ENCODE measurements at regions not wholly inside any gene's neighbourhood (a gene's known extent, or its start where the extent isn't known, plus 50 kb on each side); places are given as distances from the start of the nearest gene placed in this dataset.

DNA sequence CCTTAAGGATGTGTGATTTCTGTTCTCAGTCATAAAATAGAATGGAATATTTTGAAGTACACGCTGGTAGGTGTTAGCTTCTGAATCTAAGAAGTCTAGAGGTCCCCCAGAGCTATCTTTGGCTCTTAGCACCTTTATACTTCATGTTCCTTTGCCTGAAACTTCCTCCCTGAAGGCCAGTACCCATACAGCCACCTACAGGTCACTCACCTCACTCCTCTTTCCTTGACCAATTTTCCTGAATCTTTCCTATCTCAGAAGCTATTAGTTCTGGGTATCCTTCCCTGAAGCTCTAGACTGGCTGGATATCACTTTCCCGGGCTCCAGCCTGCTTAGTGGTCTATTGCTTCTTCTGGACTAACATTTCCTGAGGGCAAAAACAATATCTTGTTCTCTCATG, 93.4 kb upstream of the EDNRB start:
- H3K9me2 ChIP-seq (replicated peaks; ENCODE audit: control insufficient read depth, low read length) = no peaks in the 10 kb centered on the region
- H4K20me1 ChIP-seq (ENCODE audit: control insufficient read depth, insufficient read depth, low read depth, low read length) = no peaks in the 10 kb centered on the region
- H3K27me3 ChIP-seq (ENCODE audit: control insufficient read depth, low read length) = no peaks in the 10 kb centered on the region
- no peaks in the 10 kb centered on the region for H3K9me3 ChIP-seq (ENCODE audit: control insufficient read depth, insufficient read depth, low read length)
- no peaks in the 10 kb centered on the region for H3F3A ChIP-seq (ENCODE audit: control insufficient read depth, insufficient read depth)
- no peak overlapping the region for H3K27ac ChIP-seq (ENCODE audit: low read depth, low read length)
- TF ChIP-seq EZH2phosphoT487 (IDR thresholded peaks at IDR 0.05; ENCODE audit: borderline replicate concordance, low read length) = no peak
- TF ChIP-seq, protein P1, sequence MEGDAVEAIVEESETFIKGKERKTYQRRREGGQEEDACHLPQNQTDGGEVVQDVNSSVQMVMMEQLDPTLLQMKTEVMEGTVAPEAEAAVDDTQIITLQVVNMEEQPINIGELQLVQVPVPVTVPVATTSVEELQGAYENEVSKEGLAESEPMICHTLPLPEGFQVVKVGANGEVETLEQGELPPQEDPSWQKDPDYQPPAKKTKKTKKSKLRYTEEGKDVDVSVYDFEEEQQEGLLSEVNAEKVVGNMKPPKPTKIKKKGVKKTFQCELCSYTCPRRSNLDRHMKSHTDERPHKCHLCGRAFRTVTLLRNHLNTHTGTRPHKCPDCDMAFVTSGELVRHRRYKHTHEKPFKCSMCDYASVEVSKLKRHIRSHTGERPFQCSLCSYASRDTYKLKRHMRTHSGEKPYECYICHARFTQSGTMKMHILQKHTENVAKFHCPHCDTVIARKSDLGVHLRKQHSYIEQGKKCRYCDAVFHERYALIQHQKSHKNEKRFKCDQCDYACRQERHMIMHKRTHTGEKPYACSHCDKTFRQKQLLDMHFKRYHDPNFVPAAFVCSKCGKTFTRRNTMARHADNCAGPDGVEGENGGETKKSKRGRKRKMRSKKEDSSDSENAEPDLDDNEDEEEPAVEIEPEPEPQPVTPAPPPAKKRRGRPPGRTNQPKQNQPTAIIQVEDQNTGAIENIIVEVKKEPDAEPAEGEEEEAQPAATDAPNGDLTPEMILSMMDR (IDR thresholded peaks at IDR 0.05; ENCODE audit: low read depth, low read length, poor library complexity, severe bottlenecking) = no peak
- no peaks in the 10 kb centered on the region for H3K79me2 ChIP-seq (ENCODE audit: control insufficient read depth, low read length)
- H3K4me3 ChIP-seq (ENCODE audit: low read length) = no peak overlapping the region
- H3K4me1 ChIP-seq (ENCODE audit: control insufficient read depth, low read length) = no peaks in the 10 kb centered on the region
- no peaks in the 10 kb centered on the region for H3K36me3 ChIP-seq (ENCODE audit: control insufficient read depth, low read length)
- no peak overlapping the region for H3K4me2 ChIP-seq (ENCODE audit: low read length)

DNA sequence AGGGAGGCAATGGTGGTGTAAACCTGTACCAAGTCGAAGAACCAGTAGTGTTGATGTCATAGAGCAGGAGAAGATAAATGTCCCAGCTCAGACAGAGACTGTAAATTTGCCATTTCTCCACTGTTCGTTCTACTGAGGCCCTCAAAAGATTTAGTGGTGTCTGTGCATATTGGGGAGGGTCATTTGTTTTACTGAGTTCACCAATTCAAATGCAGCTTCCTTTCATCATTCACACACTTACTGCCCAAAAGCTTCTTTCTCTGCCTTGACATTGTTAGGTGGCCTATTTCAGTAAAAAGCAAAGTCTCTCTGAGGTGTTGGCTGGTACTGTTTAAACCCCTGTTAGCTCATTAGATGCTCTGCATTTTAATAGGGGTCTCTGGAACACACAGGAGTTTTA, 86.2 kb upstream of the EDNRB start:
- H3K4me2 ChIP-seq (ENCODE audit: low read length) = no peak overlapping the region
- H3K9me3 ChIP-seq (ENCODE audit: control insufficient read depth, insufficient read depth, low read length) = no peaks in the 10 kb centered on the region
- H3K27ac ChIP-seq (ENCODE audit: low read depth, low read length) = no peak overlapping the region
- no peaks in the 10 kb centered on the region for H3K36me3 ChIP-seq (ENCODE audit: control insufficient read depth, low read length)
- H4K20me1 ChIP-seq (ENCODE audit: control insufficient read depth, insufficient read depth, low read depth, low read length) = no peaks in the 10 kb centered on the region
- no peaks in the 10 kb centered on the region for H3K9me2 ChIP-seq (replicated peaks; ENCODE audit: control insufficient read depth, low read length)
- H3K79me2 ChIP-seq (ENCODE audit: control insufficient read depth, low read length) = no peaks in the 10 kb centered on the region
- H3K27me3 ChIP-seq (ENCODE audit: control insufficient read depth, low read length) = no peaks in the 10 kb centered on the region
- no peaks in the 10 kb centered on the region for H3F3A ChIP-seq (ENCODE audit: control insufficient read depth, insufficient read depth)
- no peak for TF ChIP-seq EZH2phosphoT487 (IDR thresholded peaks at IDR 0.05; ENCODE audit: borderline replicate concordance, low read length)
- TF ChIP-seq, protein P1 (IDR thresholded peaks at IDR 0.05; ENCODE audit: low read depth, low read length, poor library complexity, severe bottlenecking) = no peak
- no peaks in the 10 kb centered on the region for H3K4me1 ChIP-seq (ENCODE audit: control insufficient read depth, low read length)
- H3K4me3 ChIP-seq (ENCODE audit: low read length) = no peak overlapping the region

DNA sequence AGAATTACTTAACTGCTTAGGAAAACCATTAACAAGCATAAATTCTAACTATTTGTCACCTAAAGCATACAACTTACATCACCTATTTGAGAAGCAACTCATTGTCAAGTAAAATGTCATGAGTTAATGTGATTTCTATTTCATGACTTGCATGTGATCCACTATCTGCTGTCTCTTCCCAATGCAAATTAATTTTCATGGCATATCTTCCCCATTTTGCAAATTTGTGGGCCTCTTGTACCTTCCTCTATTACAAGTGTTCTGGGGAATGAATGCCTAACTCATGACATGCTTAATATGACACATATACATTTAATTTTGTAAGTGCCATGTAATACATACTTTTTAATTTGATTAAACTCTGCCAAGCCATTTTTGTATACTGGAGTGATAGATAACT, 81.1 kb upstream of the EDNRB start:
- H3K4me3 ChIP-seq (ENCODE audit: low read length) = no peak overlapping the region
- H3K27me3 ChIP-seq (ENCODE audit: control insufficient read depth, low read length) = no peaks in the 10 kb centered on the region
- H3K9me3 ChIP-seq (ENCODE audit: control insufficient read depth, insufficient read depth, low read length) = no peaks in the 10 kb centered on the region
- no peak overlapping the region for H3K27ac ChIP-seq (ENCODE audit: low read depth, low read length)
- no peak overlapping the region for H3K4me2 ChIP-seq (ENCODE audit: low read length)
- no peaks in the 10 kb centered on the region for H3K4me1 ChIP-seq (ENCODE audit: control insufficient read depth, low read length)
- H3K9me2 ChIP-seq (replicated peaks; ENCODE audit: control insufficient read depth, low read length) = no peaks in the 10 kb centered on the region
- TF ChIP-seq, protein P1 (IDR thresholded peaks at IDR 0.05; ENCODE audit: low read depth, low read length, poor library complexity, severe bottlenecking) = no peak
- TF ChIP-seq EZH2phosphoT487 (IDR thresholded peaks at IDR 0.05; ENCODE audit: borderline replicate concordance, low read length) = no peak
- no peaks in the 10 kb centered on the region for H3K36me3 ChIP-seq (ENCODE audit: control insufficient read depth, low read length)
- no peaks in the 10 kb centered on the region for H3F3A ChIP-seq (ENCODE audit: control insufficient read depth, insufficient read depth)
- H3K79me2 ChIP-seq (ENCODE audit: control insufficient read depth, low read length) = no peaks in the 10 kb centered on the region
- no peaks in the 10 kb centered on the region for H4K20me1 ChIP-seq (ENCODE audit: control insufficient read depth, insufficient read depth, low read depth, low read length)

DNA sequence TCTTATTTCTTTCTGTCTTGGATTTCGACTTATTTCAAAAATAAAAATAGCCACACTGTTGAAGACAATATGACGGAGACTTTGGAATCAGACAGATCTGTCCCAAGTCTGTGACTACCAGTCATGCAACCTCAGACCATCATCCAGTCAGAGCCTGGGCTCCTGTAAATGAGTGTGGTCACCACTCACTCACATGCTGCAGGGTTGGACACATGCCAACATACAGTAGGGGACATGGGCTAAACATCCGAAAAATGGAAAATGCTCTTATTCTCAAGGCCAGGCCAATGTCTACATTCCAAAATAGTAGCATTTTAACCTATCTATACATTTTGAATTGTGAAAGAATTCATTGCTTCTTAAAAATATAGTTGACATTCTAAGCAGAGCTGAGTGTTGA, 75.5 kb upstream of the EDNRB start:
- TF ChIP-seq EZH2phosphoT487 (IDR thresholded peaks at IDR 0.05; ENCODE audit: borderline replicate concordance, low read length) = no peak
- TF ChIP-seq, protein P1 (IDR thresholded peaks at IDR 0.05; ENCODE audit: low read depth, low read length, poor library complexity, severe bottlenecking) = no peak
- H3K79me2 ChIP-seq (ENCODE audit: control insufficient read depth, low read length) = no peaks in the 10 kb centered on the region
- H3K9me2 ChIP-seq (replicated peaks; ENCODE audit: control insufficient read depth, low read length) = no peaks in the 10 kb centered on the region
- H3F3A ChIP-seq (ENCODE audit: control insufficient read depth, insufficient read depth) = no peaks in the 10 kb centered on the region
- H3K9me3 ChIP-seq (ENCODE audit: control insufficient read depth, insufficient read depth, low read length) = no peaks in the 10 kb centered on the region
- H3K36me3 ChIP-seq (ENCODE audit: control insufficient read depth, low read length) = no peaks in the 10 kb centered on the region
- H3K4me3 ChIP-seq (ENCODE audit: low read length) = no peak overlapping the region
- H3K27me3 ChIP-seq (ENCODE audit: control insufficient read depth, low read length) = 0 out of 2 replicates have a peak, but pooled peaks cover 2% of the 10 kb centered on the region
- no peaks in the 10 kb centered on the region for H3K4me1 ChIP-seq (ENCODE audit: control insufficient read depth, low read length)
- H3K27ac ChIP-seq (ENCODE audit: low read depth, low read length) = no peak overlapping the region
- H4K20me1 ChIP-seq (ENCODE audit: control insufficient read depth, insufficient read depth, low read depth, low read length) = no peaks in the 10 kb centered on the region
- no peak overlapping the region for H3K4me2 ChIP-seq (ENCODE audit: low read length)

Measured in DOHH2 (cell line).